GM19468 (cell line): ENCODE measurements at regions not wholly inside any gene's neighbourhood (a gene's known extent, or its start where the extent isn't known, plus 50 kb on each side); places are given as distances from the start of the nearest gene placed in this dataset.

Experiments used
- ATAC-seq: cut with Tn5 transposase; IDR thresholded peaks from one replicate; pipeline ENCODE4 v1.9.1; 2021; ENCODE audit warnings: mild to moderate bottlenecking, moderate library complexity, moderate number of reproducible peaks; ENCODE audit not compliant: unreplicated experiment; ENCODE audit errors: extremely low read depth

DNA sequence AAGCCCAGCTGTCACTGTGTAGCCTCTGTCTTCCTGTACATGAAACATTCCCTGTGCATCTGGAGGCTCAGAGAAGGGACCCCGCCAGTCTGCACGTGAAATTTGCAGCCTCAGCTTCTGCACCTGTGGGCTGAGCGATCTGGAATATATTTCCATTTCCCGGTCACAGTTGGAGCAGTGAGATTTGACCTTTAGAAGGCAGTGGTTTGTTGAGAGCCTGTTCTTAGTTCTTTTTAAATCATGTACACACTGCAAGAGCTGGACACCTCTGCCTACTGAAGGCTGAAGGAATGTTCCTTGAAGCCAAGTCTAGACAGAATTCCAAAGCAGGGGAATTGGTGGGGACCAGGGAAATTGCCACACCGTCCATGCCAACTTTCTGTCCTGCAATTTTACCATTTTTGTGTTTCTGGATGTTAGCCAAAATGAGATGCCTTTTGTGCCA is 706.6 kb downstream of the INHBA start:
- ATAC-seq: no peak

DNA sequence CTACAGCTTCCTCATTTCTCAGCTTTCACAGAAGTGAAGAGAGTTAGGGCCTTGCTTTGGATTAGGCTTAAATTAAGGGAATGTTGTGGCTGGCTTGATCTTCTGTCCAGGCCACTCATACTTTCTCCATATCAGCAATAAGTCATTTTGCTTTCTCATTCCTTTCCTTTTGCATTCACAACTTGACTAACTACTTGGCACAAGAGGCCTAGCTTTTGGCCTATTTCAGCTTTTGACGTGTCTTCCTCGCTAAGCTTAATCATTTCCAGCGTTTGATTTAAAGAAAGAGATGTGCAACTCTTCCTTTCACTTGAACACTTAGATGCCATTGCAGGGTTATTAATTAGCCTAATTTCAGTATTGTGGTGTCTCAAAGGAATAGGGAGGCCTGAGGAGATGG is 712.0 kb downstream of the INHBA start:
- no peak for ATAC-seq

- ATAC-seq: no peak
These were observed 715.3 kb downstream of the INHBA start for GRCh38 chr7:40987571-40987970.

DNA sequence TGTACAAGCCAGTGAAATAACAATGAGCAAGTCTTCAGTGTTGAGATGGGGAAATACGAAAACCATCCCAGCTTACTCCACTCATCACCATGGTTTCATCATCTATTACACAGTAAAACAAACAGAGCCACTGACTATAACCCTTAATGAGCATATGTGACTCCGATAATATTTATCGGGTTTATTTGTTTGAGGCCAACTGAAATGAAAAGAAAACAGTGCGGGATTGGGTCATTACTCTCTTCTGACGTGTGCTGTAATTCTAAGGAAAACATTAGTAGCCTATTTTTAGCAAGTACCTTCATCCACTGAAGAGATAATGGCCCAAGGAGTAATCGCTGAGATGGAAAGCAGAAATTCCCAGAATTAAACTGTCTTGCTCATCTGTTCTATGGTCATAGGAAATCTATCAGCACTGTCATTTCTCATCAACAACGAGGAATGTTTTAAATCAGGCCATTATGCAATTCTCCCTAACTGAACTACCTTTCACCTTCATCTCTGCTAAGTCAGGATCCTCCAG is 716.5 kb downstream of the INHBA start:
- ATAC-seq: no peak

- ATAC-seq: no peak
These were observed 719.8 kb downstream of the INHBA start for GRCh38 chr7:40983111-40983510.

DNA sequence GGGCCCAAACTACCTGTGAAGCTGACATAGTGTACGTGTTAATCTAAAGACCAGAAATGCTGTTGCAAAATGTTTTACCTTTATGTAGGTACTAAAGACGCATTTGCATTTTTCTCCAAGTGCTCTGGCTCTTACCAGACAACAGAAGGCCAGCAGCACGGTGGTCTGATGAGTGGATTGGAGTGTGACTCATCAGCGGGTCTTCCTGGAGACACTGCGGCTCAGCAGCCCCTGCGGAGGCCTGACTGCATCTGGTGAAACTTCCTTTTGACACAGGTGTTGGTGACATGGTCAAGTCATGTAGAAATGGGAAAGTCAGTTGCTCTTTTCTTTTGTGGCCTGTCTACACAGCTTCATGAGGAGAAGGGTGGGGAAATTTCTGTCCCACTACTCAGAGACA is 723.6 kb downstream of the INHBA start:
- no peak for ATAC-seq

GRCh38 chr7:40978047-40978446 is 724.8 kb downstream of the INHBA start:
- ATAC-seq: no peak

DNA sequence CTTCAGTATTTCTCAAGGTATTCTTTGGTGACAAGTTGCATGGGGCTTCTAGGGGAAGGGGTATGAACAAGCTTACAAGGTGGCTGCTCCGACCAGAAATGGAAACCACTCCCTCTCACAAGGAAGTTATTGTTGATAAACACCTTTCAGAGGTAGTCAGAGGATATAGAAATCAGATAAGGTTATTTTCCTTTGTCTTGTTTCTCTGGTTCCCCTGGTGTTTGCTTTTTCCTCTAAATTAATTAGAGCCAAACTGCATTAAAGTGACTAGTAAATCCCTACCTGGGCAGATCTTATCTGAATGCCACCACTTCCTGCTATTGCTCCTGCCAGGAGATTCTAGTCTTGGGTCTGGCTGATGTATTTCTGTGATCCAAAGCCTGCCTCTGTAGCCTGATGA is 725.4 kb downstream of the INHBA start:
- ATAC-seq: no peak

DNA sequence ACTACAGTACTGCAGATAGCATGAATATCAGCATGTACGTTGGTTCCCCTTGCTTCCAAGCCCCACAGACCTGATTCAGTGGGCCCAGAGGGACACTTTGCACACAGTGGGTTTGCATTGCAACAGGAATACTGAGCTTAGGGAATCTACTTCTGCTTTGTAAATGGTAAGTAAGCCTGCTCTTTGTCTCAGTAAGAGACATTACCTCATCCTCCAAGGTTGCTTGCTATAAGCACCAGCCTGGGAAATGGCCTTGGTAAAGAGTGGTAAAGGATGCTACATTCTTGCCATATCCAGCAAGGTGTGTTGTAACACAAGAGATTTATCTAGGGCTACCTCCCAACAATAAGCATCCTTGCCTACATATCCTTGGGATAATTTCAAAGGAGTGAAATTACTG is 730.5 kb downstream of the INHBA start:
- no peak for ATAC-seq

DNA sequence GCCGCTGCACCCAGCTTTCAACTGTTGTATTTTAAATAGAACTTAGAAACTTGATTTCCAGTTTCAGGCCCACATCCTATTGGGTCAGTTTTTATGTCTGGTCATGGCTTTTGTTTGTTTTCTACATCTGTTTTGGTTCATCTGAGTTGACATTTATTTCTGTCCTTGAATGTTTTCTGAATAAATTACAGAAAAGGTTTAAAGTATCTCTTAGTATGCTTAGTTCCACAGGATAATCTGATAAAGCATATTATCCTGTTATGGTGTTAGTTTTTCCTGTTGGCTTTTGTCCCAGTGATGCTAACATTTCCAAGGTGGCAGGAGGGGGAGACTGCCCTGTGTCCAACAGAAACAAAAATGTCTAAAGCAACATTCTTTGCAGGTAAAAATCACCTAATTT is 733.2 kb downstream of the INHBA start:
- no peak for ATAC-seq

DNA sequence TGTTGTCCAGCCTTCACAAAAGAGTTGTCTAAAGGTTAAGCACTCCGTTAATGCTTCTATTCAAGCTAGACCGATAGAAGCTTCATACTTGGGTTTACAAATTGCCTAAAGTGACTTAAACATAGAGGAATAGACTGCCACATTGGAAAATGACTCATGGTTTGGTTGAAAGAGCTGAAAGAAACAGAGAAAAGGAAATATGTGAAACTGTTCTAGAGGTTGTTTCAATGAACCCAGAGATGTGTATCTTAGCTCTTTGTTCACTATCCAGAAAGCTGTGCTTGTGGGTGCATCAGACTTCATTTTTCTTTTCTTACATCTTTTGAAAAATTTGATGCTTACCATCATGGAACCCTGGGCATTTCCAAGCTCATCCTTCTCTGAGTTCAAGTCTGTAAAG is 736.2 kb downstream of the INHBA start:
- no peak for ATAC-seq

GRCh38 chr7:40965774-40966173 is 737.1 kb downstream of the INHBA start:
- no peak for ATAC-seq

DNA sequence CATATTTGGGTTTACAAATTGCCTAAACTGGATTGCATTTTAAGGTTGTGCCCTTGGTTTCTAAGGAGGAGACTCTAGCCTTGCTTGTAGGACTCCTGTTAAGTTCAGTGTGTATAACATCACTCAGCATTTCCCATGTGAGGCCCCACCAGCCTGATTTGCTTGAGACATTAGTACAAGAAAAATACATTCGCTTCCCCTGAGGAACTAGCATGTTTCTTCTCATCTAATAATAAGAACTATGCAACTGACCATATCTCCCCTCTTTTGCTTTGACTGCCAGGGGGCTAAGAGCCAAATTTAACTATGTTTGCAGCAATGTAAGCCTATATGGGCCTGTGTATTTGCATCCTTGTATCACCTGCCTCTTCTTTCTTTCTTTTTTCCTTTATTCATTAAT is 737.9 kb downstream of the INHBA start:
- no peak for ATAC-seq

DNA sequence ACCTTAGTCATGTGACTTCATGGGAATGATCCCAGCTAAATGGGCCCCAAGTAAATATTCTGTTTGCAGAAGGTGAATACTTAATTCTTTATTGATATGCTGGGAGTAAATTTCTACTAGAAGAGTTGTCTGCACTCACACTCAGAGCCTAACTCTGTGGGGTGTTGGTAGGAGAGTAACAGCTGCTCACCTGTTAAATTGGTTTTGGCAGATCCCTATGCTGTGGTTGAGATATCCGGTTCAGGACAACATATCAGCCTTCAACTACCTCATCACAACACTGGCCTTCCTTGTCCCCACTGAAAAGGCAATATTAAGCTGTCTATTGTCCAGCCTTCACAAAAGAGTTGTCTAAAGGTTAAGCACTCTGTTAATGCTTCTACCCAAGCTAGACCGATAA is 738.3 kb downstream of the INHBA start:
- ATAC-seq: no peak

DNA sequence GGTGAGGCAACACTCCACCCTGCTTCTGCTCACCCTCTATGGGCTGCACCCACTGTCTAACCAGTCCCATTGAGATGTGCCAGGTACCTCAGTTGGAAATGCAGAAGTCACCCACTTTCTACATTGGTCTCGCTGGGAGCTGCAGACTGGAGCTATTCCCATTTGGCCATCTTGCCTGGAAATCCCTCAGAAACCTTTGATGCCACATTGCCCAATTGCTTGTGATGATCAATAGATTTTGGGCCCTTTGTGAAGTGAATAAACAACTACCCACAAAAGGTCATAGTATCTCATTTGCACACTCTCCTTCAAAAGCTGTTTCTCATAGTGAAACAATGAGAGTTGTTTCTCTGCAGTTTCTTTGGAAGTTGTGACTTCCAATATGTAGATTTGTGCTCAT is 742.9 kb downstream of the INHBA start:
- ATAC-seq: no peak

- no peak for ATAC-seq
These were observed 754.7 kb downstream of the INHBA start for GRCh38 chr7:40948239-40948638.

DNA sequence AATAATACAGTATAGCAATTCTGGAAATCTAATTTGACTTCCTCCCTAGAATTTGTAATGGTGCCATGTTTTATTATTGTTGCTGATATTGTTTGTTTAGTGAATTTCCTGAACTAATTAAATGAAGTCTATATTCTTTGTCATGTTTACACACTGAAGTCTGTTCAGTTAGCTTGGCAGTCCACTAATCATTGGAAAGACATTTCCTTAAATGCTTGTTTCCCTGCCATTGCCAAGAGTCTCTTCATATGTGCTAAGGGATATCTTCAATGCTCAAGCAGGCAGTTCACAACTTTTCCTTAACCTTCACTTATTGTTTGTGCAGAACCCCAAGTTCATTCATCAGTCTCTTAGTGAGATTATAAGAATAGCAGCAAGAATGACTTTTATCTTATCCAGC is 755.3 kb downstream of the INHBA start:
- no peak for ATAC-seq

- no peak for ATAC-seq
These were observed 756.3 kb downstream of the INHBA start for GRCh38 chr7:40946549-40946948.

GRCh38 chr7:40945788-40946187 is 757.1 kb downstream of the INHBA start:
- no peak for ATAC-seq

DNA sequence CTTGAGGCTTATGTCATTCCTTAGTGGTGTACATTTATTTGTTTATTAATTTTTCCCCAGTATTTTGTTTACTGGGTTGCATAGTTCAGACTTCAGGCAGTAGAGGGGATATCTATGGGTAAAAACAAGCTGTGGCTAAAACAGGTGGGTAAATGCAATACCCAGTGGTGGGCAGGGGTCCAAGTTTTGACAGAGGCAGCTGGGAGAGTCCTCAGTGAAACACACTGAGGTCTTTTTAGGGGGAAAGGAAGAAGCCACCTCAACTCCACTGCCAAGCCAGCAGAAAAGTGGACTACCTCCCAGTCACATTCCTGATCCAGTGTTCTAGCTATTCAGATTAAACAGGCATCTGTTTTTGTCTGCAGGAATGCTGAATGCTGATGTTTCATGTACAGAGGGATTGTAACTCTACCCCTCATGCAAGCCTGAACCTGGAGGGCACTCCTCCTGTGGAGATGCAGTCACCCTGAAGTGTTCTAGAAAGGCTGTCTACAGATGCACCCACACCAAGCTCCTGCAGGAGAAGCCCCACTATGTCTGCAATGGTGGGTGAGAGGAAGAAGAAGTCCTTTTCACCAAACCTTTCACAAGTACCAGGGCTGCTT is 757.8 kb downstream of the INHBA start:
- no peak for ATAC-seq

DNA sequence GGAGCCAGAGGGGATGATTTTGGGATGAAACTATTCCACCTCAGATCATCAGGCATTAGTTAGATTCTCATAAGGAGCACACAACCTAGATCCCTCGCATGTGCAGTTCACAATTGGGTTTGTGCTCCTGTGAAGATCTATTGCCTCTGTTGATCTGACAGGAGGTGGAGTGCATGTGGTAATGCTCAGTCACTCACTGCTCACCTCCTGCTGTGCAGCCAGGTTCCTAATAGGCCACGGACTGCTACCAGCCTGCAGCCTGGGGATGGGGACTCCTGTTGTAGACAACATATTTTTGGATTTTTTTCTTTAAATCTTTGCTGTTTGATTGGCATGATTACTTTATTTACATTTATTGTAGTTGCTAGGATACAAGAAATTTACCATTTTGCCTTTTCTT is 765.0 kb downstream of the INHBA start:
- ATAC-seq: no peak

GRCh38 chr7:40935435-40935834 is 767.5 kb downstream of the INHBA start:
- ATAC-seq: no peak

DNA sequence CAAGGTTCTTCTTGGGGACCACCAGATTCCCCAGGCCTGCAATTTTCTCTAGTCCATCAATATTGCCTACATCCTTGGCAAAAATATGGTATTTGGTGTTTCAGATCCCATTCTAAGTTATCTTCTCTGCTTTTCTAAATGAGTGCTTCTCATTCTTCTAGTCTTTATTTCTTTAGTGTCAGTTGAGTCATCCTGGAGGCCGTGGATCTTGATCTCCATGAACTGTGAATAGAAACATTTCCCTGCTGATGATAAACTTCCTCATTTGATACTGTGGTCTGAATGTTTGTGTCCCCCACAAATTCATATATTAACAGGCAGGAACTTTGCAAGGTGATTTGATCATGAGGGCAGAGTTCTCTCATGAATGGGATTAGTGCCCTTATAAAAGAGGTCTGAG is 779.3 kb downstream of the INHBA start:
- no peak for ATAC-seq
